Liver (tissue), 8 donors: ENCODE measurements at regions not wholly inside any gene's neighbourhood (a gene's known extent, or its start where the extent isn't known, plus 50 kb on each side); places are given as distances from the start of the nearest gene placed in this dataset.

Experiments used
- DNase-seq: peaks from one replicate; pipeline ENCODE4 v3.0.0-alpha.2; 2017; ENCODE audit warnings: low spot score
- H3K27ac ChIP-seq, 2 donors: one replicate each; pipeline ENCODE4 v1.7.0; 2013; ENCODE audit warnings: inconsistent platforms in 2 of 2, low read length in 2 of 2, control low read depth in 1 of 2, low read depth in 1 of 2, mild to moderate bottlenecking in 1 of 2
- H3K27me3 ChIP-seq, 4 donors: one replicate each; pipeline versions ENCODE4 v1.6.1 to v1.7.0; 2013; ENCODE audit warnings: low read length in 3 of 4, inconsistent platforms in 1 of 4, mild to moderate bottlenecking in 1 of 4, moderate library complexity in 1 of 4; ENCODE audit not compliant: control insufficient read depth in 4 of 4, insufficient read depth in 4 of 4
- H3K36me3 ChIP-seq, 4 donors: one replicate each; pipeline versions ENCODE4 v1.6.1 to v1.7.0; 2013; ENCODE audit warnings: low read length in 3 of 4, mild to moderate bottlenecking in 3 of 4, low read depth in 1 of 4, moderate library complexity in 1 of 4; ENCODE audit not compliant: control insufficient read depth in 4 of 4, insufficient read depth in 3 of 4
- H3K4me1 ChIP-seq, 4 donors: one replicate each; pipeline versions ENCODE4 v1.6.1 to v1.7.0; 2013; ENCODE audit warnings: low read length in 3 of 4, mild to moderate bottlenecking in 3 of 4, moderate library complexity in 1 of 4; ENCODE audit not compliant: control insufficient read depth in 4 of 4, insufficient read depth in 4 of 4
- H3K4me3 ChIP-seq, 3 donors: one replicate each; pipeline versions ENCODE4 v1.6.1 to v1.7.0; 2013; ENCODE audit warnings: low read length in 3 of 3, control low read depth in 1 of 3, low read depth in 1 of 3, mild to moderate bottlenecking in 1 of 3
- H3K9ac ChIP-seq, 2 donors: one replicate each; pipeline ENCODE4 v1.7.0; 2013; ENCODE audit warnings: low read length in 2 of 2, mild to moderate bottlenecking in 2 of 2, moderate library complexity in 2 of 2, control low read depth in 1 of 2, low read depth in 1 of 2
- H3K9me3 ChIP-seq, 4 donors: one replicate each; pipeline versions ENCODE4 v1.6.1 to v1.7.0; 2013; ENCODE audit warnings: low read length in 3 of 4; ENCODE audit not compliant: control insufficient read depth in 4 of 4
- ATF3 ChIP-seq: IDR thresholded peaks from 2 replicates; pipeline ENCODE4 v1.6.1; 2016; ENCODE audit warnings: antibody characterized with exemption
- EGR1 ChIP-seq, 2 donors: IDR thresholded peaks; 2 replicates each; pipeline ENCODE4 v1.6.1; 2016 to 2018; ENCODE audit warnings: antibody characterized with exemption in 2 of 2, low read depth in 2 of 2
- FOXA1 ChIP-seq: IDR thresholded peaks from 2 replicates; pipeline ENCODE4 v1.6.1; 2016; ENCODE audit warnings: antibody characterized with exemption
- FOXA2 ChIP-seq: IDR thresholded peaks from 2 replicates; pipeline ENCODE4 v1.6.1; 2016; ENCODE audit warnings: antibody characterized with exemption
- GABPA ChIP-seq, 2 donors: IDR thresholded peaks in 1 of 2; conservative IDR thresholded peaks in 1 of 2; 2 replicates each; pipeline ENCODE4 v1.6.1; 2016; ENCODE audit warnings: antibody characterized with exemption in 2 of 2, mild to moderate bottlenecking in 1 of 2, moderate library complexity in 1 of 2
- HNF4A ChIP-seq, 2 donors: conservative IDR thresholded peaks; 2 replicates each; pipeline ENCODE4 v1.6.1; 2016; ENCODE audit warnings: antibody characterized with exemption in 2 of 2, mild to moderate bottlenecking in 2 of 2
- HNF4G ChIP-seq: IDR thresholded peaks from 2 replicates; pipeline ENCODE4 v1.6.1; 2016; ENCODE audit warnings: antibody characterized with exemption
- JUND ChIP-seq, 2 donors: IDR thresholded peaks; 2 replicates each; pipeline ENCODE4 v1.6.1; 2016; ENCODE audit warnings: antibody characterized with exemption in 2 of 2
- MAX ChIP-seq: IDR thresholded peaks from 2 replicates; pipeline ENCODE4 v1.6.1; 2016; ENCODE audit warnings: antibody characterized with exemption
- NR2F2 ChIP-seq: IDR thresholded peaks from 2 replicates; pipeline ENCODE4 v1.6.1; 2016; ENCODE audit warnings: antibody characterized with exemption
- RAD21 ChIP-seq, 2 donors: IDR thresholded peaks; 2 replicates each; pipeline ENCODE4 v1.6.1; 2016; ENCODE audit warnings: antibody characterized with exemption in 2 of 2, mild to moderate bottlenecking in 2 of 2
- RXRA ChIP-seq, 2 donors: IDR thresholded peaks; 2 replicates each; pipeline ENCODE4 v1.6.1; 2017 to 2018; ENCODE audit warnings: antibody characterized with exemption in 2 of 2, mild to moderate bottlenecking in 1 of 2
- SP1 ChIP-seq: IDR thresholded peaks from 2 replicates; pipeline ENCODE4 v1.6.1; 2018; ENCODE audit warnings: antibody characterized with exemption, mild to moderate bottlenecking
- TAF1 ChIP-seq: conservative IDR thresholded peaks from 2 replicates; pipeline ENCODE4 v1.6.1; 2016; ENCODE audit warnings: antibody characterized with exemption, mild to moderate bottlenecking
- YY1 ChIP-seq: IDR thresholded peaks from 2 replicates; pipeline ENCODE4 v1.6.1; 2016; ENCODE audit warnings: antibody characterized with exemption, mild to moderate bottlenecking
- ZBTB33 ChIP-seq: IDR thresholded peaks from 2 replicates; pipeline ENCODE4 v1.6.1; 2016; ENCODE audit warnings: antibody characterized with exemption
- WGBS: extraction: QIAGEN DNeasy Blood & Tissue Kit; methylation state at CpG from one replicate; pipeline ENCODE4 v1.1.7; 2013; 5-methylcytosine and 5-hydroxymethylcytosine counted together
- TF ChIP-seq, protein P1 (sequence below): fragments of 150-350 bp; IDR thresholded peaks from 2 replicates; pipeline ENCODE4 v1.5.1; 2017; ENCODE audit warnings: improper control_type of control experiment, low read depth, low read length; ENCODE audit not compliant: missing input control
- TF ChIP-seq, protein P2 (sequence below): IDR thresholded peaks from 2 replicates; pipeline ENCODE4 v1.6.1; 2016; ENCODE audit warnings: antibody characterized with exemption, mild to moderate bottlenecking
- donor health status: healthy.
- donor health status: healthy.
- donor health status: healthy.
- donor health status: healthy.
- donor health status: healthy.

DNA sequence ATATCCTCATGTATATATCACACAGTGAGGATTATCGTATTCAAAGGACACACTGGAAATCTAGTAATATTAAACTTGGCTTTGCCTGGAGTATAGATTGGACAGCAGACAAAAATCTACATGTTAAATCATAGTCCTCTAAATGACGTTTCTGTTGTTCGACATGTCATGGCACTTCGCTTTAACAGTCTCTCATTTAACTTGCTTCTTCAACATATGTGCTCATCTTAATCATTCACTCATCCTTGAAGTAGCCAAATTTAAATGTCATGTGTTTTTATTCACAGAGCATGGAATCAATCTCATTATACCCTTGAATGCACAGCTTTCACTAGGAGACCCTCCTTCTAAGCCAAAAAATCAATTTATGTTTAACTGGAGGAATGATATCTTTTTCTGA lies 417.0 kb upstream of the CNTN6 start:
- DNase-seq: no peak
- 80% methylated on average over 4 of the region's 4 CpGs for WGBS
- no peaks in the 10 kb centered on the region for H3K36me3 ChIP-seq
- no peaks in the 10 kb centered on the region for H3K4me1 ChIP-seq
- TF ChIP-seq HNF4G (no peak), FOXA2 (no peak), RXRA (IDR thresholded peaks at IDR 0.05) (no peak), ZBTB33 (no peak), GABPA (IDR thresholded peaks at IDR 0.05 in 1 of 2, conservative IDR thresholded peaks at IDR 0.05 in 1 of 2) (no peak), JUND (IDR thresholded peaks at IDR 0.05) (no peak), HNF4A (conservative IDR thresholded peaks at IDR 0.05) (no peak), EGR1 (IDR thresholded peaks at IDR 0.05; ENCODE audit: low read depth in 2 of 2) (no peak), FOXA1 (no peak), RAD21 (IDR thresholded peaks at IDR 0.05) (no peak), SP1 (no peak), YY1 (no peak), NR2F2 (no peak), ATF3 (no peak), MAX (no peak)
- TF ChIP-seq, protein P1, sequence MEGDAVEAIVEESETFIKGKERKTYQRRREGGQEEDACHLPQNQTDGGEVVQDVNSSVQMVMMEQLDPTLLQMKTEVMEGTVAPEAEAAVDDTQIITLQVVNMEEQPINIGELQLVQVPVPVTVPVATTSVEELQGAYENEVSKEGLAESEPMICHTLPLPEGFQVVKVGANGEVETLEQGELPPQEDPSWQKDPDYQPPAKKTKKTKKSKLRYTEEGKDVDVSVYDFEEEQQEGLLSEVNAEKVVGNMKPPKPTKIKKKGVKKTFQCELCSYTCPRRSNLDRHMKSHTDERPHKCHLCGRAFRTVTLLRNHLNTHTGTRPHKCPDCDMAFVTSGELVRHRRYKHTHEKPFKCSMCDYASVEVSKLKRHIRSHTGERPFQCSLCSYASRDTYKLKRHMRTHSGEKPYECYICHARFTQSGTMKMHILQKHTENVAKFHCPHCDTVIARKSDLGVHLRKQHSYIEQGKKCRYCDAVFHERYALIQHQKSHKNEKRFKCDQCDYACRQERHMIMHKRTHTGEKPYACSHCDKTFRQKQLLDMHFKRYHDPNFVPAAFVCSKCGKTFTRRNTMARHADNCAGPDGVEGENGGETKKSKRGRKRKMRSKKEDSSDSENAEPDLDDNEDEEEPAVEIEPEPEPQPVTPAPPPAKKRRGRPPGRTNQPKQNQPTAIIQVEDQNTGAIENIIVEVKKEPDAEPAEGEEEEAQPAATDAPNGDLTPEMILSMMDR: no peak
- TF ChIP-seq, protein P2, sequence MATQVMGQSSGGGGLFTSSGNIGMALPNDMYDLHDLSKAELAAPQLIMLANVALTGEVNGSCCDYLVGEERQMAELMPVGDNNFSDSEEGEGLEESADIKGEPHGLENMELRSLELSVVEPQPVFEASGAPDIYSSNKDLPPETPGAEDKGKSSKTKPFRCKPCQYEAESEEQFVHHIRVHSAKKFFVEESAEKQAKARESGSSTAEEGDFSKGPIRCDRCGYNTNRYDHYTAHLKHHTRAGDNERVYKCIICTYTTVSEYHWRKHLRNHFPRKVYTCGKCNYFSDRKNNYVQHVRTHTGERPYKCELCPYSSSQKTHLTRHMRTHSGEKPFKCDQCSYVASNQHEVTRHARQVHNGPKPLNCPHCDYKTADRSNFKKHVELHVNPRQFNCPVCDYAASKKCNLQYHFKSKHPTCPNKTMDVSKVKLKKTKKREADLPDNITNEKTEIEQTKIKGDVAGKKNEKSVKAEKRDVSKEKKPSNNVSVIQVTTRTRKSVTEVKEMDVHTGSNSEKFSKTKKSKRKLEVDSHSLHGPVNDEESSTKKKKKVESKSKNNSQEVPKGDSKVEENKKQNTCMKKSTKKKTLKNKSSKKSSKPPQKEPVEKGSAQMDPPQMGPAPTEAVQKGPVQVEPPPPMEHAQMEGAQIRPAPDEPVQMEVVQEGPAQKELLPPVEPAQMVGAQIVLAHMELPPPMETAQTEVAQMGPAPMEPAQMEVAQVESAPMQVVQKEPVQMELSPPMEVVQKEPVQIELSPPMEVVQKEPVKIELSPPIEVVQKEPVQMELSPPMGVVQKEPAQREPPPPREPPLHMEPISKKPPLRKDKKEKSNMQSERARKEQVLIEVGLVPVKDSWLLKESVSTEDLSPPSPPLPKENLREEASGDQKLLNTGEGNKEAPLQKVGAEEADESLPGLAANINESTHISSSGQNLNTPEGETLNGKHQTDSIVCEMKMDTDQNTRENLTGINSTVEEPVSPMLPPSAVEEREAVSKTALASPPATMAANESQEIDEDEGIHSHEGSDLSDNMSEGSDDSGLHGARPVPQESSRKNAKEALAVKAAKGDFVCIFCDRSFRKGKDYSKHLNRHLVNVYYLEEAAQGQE: no peak
- H3K9me3 ChIP-seq: peaks cover 0 to 4% (median 0%) of the 10 kb centered on the region in 4 donors
- H3K27me3 ChIP-seq: no peaks in the 10 kb centered on the region
- no peak overlapping the region for H3K4me3 ChIP-seq
- no peak overlapping the region for H3K27ac ChIP-seq
- H3K9ac ChIP-seq: no peak overlapping the region

DNA sequence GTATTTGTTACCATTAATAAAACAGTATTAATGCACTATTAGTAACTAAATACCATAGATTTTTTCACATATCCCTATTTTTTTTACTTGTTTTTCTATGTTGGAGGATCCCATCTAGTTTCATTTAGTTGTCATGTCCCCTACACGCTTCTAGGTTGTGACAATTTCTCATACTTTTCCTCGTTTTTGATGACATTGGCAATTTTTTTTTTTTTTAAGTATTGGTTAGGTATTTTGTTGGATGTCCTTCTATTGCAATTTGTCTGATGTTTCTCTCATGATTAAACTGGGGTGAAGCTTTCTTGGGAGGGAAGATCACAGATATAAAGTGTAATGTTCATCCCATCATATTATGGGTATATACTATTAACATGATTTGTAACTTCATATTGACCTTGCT lies 409.1 kb upstream of the CNTN6 start:
- no peak overlapping the region for H3K9ac ChIP-seq
- H3K4me1 ChIP-seq: no peaks in the 10 kb centered on the region
- 48% methylated on average over 2 of the region's 2 CpGs for WGBS
- H3K9me3 ChIP-seq: no peaks in the 10 kb centered on the region
- H3K36me3 ChIP-seq: no peaks in the 10 kb centered on the region
- DNase-seq: no peak
- H3K27me3 ChIP-seq: no peaks in the 10 kb centered on the region
- no peak for TF ChIP-seq HNF4G
- no peak for TF ChIP-seq JUND (IDR thresholded peaks at IDR 0.05)
- no peak for TF ChIP-seq GABPA (IDR thresholded peaks at IDR 0.05 in 1 of 2, conservative IDR thresholded peaks at IDR 0.05 in 1 of 2)
- no peak for TF ChIP-seq SP1
- no peak for TF ChIP-seq ZBTB33
- TF ChIP-seq FOXA2: no peak
- no peak for TF ChIP-seq HNF4A (conservative IDR thresholded peaks at IDR 0.05)
- no peak for TF ChIP-seq TAF1
- TF ChIP-seq MAX: no peak
- TF ChIP-seq NR2F2: no peak
- no peak for TF ChIP-seq RAD21 (IDR thresholded peaks at IDR 0.05)
- no peak for TF ChIP-seq EGR1 (IDR thresholded peaks at IDR 0.05; ENCODE audit: low read depth in 2 of 2)
- TF ChIP-seq ATF3: no peak
- TF ChIP-seq RXRA (IDR thresholded peaks at IDR 0.05): no peak
- TF ChIP-seq, protein P1: no peak
- no peak overlapping the region for H3K27ac ChIP-seq
- no peak overlapping the region for H3K4me3 ChIP-seq
